Mucosa of rectum (tissue), 2 donors: ENCODE measurements at regions not wholly inside any gene's neighbourhood (a gene's known extent, or its start where the extent isn't known, plus 50 kb on each side); places are given as distances from the start of the nearest gene placed in this dataset.

Experiments
- H3K27ac ChIP-seq, 2 donors: one replicate each; pipeline ENCODE4 v1.7.0; 2013; ENCODE audit warnings: inconsistent platforms in 2 of 2, low read depth in 2 of 2, low read length in 2 of 2
- H3K27me3 ChIP-seq, 2 donors: one replicate each; pipeline ENCODE4 v1.7.0; 2013; ENCODE audit warnings: low read length in 2 of 2; ENCODE audit not compliant: control insufficient read depth in 2 of 2, insufficient read depth in 2 of 2
- H3K36me3 ChIP-seq, 2 donors: one replicate each; pipeline ENCODE4 v1.7.0; 2013; ENCODE audit warnings: low read length in 2 of 2; ENCODE audit not compliant: control insufficient read depth in 2 of 2, insufficient read depth in 2 of 2
- H3K4me1 ChIP-seq, 2 donors: one replicate each; pipeline ENCODE4 v1.7.0; 2013; ENCODE audit warnings: low read length in 2 of 2, mild to moderate bottlenecking in 1 of 2; ENCODE audit not compliant: control insufficient read depth in 2 of 2, insufficient read depth in 2 of 2
- H3K4me3 ChIP-seq, 2 donors: one replicate each; pipeline ENCODE4 v1.7.0; 2013; ENCODE audit warnings: low read length in 2 of 2
- H3K9ac ChIP-seq, 2 donors: one replicate each; pipeline ENCODE4 v1.7.0; 2013; ENCODE audit warnings: low read length in 2 of 2, low read depth in 1 of 2, mild to moderate bottlenecking in 1 of 2
- H3K9me3 ChIP-seq, 2 donors: one replicate each; pipeline ENCODE4 v1.7.0; 2013; ENCODE audit warnings: low read length in 2 of 2; ENCODE audit not compliant: control insufficient read depth in 2 of 2
- donor health status: healthy.
- donor health status: Normal muscosa, but diverticular disease.

DNA sequence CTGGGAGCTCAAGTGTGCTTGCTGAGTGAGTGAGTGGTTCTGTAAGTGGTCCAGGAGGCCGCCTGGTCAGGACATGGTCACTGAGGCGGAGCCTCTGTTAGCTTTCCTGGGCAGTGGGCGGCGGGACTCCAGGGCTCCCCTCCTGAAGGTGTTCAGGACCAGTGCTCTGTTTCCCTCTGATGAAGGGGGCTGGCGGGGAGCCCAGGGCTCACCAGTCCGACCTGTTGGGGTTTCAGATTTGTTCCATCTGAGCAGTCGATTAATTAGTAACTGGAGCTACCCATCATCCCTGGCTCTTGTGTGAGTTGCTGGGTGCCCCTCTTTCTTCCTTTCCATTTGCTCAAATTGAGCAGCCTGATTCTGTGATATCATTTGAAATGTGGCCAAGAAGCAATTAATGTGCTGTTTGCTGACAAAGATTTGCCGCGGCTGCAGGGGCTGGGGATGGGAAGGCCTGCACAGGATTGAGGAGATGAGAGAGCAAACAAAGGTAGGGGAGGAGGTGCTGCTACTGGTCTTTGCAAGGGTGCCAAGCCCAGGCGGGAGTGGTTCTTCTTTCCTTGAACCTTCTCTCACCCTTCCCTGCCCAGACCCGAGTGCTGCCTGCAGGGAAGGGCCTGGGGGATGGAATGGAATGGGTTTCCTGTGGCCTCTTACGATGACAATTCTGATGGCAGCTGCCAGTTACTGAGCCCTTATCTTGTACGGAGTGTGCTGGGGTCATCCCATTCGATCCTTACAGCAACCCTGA lies 92.8 kb upstream of the PITX1 start:
- Histone ChIP-seq H3K36me3 (no peaks in the 10 kb centered on the region), H3K4me3 (no peak overlapping the region)

GRCh38 chr5:135124724-135125123 lies 90.7 kb upstream of the PITX1 start:
- Histone ChIP-seq H3K27me3 (peaks cover 0 to 2% of the 10 kb centered on the region in 2 donors), H3K4me3 (no peak overlapping the region), H3K27ac (no peak overlapping the region), H3K9me3 (no peaks in the 10 kb centered on the region), H3K4me1 (peaks cover 24 to 31% of the 10 kb centered on the region in 2 donors), H3K36me3 (no peaks in the 10 kb centered on the region), H3K9ac (no peak overlapping the region)

More for the DNA sequence above, 92.8 kb upstream of the PITX1 start:
- H3K27ac ChIP-seq: peak overlapping the region; percentile 65 to 69
- H3K9me3 ChIP-seq: no peaks in the 10 kb centered on the region
- peaks cover 24 to 35% of the 10 kb centered on the region in 2 donors for H3K4me1 ChIP-seq
- H3K27me3 ChIP-seq: peaks cover 0 to 2% of the 10 kb centered on the region in 2 donors
- no peak overlapping the region for H3K9ac ChIP-seq

DNA sequence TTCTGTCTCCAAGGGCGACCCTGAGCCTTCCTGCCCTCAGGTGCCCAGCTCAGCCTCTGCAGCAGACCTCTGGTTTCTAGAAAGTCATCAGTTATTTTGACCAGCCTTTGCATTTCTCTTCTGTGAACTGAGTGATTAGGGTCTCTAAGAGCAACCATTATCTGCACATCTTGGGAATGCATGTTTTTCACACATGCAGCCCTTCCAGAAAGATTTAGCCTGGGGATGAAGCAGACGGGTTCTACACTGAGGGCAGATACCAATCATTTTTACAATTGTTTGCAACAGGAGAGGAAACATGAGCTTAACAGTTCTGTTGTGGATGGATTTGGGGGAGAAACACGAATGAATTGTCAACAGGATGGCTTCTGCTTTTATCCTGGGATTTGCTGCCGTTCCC lies 90.1 kb upstream of the PITX1 start:
- Histone ChIP-seq H3K4me3 (no peak overlapping the region), H3K4me1 (peaks cover 22 to 25% of the 10 kb centered on the region in 2 donors), H3K9ac (no peak overlapping the region), H3K9me3 (no peaks in the 10 kb centered on the region), H3K36me3 (no peaks in the 10 kb centered on the region), H3K27me3 (peaks cover 0 to 2% of the 10 kb centered on the region in 2 donors), H3K27ac (no peak overlapping the region)

- peaks cover 12 to 14% of the 10 kb centered on the region in 2 donors for H3K4me1 ChIP-seq
- no peak overlapping the region for H3K9ac ChIP-seq
Measured at GRCh38 chr5:135122797-135123196, 88.8 kb upstream of the PITX1 start.

DNA sequence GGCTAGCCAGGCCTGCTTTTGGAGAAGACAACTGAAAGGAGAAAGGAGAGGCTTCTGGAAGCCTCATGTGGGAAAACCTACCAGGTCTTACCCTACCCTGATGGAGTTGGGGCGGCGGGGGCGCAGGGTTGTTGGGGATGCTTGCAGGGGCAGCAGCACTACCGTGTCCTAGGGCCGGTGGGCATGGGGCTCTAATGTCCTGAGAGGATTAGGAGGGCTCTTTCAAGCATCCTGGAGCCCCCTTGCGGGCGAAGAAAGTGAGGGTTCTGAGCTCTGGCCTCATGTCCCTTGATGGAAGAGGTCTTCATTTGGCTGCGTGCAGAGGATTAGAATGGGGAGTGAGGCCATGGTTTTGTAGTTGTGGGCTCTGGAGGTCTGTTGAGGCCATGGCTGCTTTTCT lies 86.9 kb upstream of the PITX1 start:
- H3K27ac ChIP-seq: no peak overlapping the region

More at GRCh38 chr5:135122797-135123196, 88.8 kb upstream of the PITX1 start:
- Histone ChIP-seq H3K9me3 (no peaks in the 10 kb centered on the region), H3K4me3 (no peak overlapping the region), H3K36me3 (no peaks in the 10 kb centered on the region), H3K27ac (no peak overlapping the region), H3K27me3 (no peaks in the 10 kb centered on the region)

DNA sequence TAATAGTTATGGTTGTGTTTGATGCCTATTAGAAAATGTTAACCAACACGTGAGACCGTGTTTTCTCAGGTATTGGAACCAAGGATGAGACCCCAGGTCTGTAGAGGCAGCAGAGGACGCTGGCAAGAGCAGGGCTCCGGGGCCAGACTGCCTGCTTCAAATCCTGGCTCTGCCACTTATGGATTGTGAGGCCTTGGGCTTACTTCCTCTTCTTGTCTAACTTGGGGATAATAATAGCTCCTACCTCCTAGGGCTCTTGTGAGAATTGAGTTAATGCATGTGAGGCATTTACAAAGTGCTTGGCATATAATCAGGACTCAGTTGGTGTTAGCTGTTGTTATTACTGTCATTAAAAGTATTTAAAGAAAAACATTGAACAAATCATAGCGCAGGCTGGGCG lies 85.5 kb upstream of the PITX1 start:
- Histone ChIP-seq H3K9me3 (no peaks in the 10 kb centered on the region), H3K9ac (no peak overlapping the region), H3K4me3 (no peak overlapping the region), H3K27me3 (no peaks in the 10 kb centered on the region), H3K36me3 (no peaks in the 10 kb centered on the region), H3K27ac (no peak overlapping the region), H3K4me1 (peaks cover 0 to 6% of the 10 kb centered on the region in 2 donors)

More for the DNA sequence above, 86.9 kb upstream of the PITX1 start:
- Histone ChIP-seq H3K9me3 (no peaks in the 10 kb centered on the region), H3K4me1 (peaks cover 0 to 1% of the 10 kb centered on the region in 2 donors), H3K36me3 (no peaks in the 10 kb centered on the region), H3K27me3 (no peaks in the 10 kb centered on the region), H3K9ac (no peak overlapping the region), H3K4me3 (no peak overlapping the region)

GRCh38 chr5:135117590-135117989 lies 83.6 kb upstream of the PITX1 start:
- H3K4me3 ChIP-seq: no peak overlapping the region
- peaks cover 0 to 6% of the 10 kb centered on the region in 2 donors for H3K4me1 ChIP-seq
- H3K27me3 ChIP-seq: no peaks in the 10 kb centered on the region
- no peaks in the 10 kb centered on the region for H3K36me3 ChIP-seq
- peak overlapping the region in 1 of 2 donors; percentile 38 for H3K27ac ChIP-seq
- H3K9ac ChIP-seq: no peak overlapping the region
- H3K9me3 ChIP-seq: no peaks in the 10 kb centered on the region

DNA sequence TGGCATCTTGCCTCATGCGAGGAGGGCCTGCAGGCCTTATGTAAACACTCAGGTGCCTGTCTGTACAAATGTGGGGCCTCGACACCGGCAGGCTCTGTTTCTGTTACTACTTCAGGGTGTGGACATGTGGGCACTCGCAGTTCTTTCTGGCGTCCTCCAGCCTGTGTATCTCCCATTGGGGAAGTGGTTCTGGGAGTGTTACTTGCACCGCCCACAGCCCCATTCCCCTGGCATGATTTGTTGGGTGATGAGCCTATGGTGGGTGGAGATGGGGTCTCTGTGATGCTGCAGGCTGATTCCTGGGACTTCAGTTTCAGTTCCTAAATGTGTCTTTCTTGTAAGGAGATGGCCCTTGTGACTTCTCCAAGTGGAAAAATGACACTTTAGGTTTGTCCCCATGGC lies 82.1 kb upstream of the PITX1 start:
- peaks cover 0 to 15% of the 10 kb centered on the region in 2 donors for H3K4me1 ChIP-seq
- peak overlapping the region; percentile 23 to 37 for H3K27ac ChIP-seq
- no peak overlapping the region for H3K4me3 ChIP-seq
- no peaks in the 10 kb centered on the region for H3K36me3 ChIP-seq
- H3K9me3 ChIP-seq: no peaks in the 10 kb centered on the region
- H3K9ac ChIP-seq: no peak overlapping the region
- no peaks in the 10 kb centered on the region for H3K27me3 ChIP-seq

- Histone ChIP-seq H3K9me3 (no peaks in the 10 kb centered on the region), H3K36me3 (no peaks in the 10 kb centered on the region), H3K27ac (peak overlapping the region; percentile 23 to 37)
Measured at GRCh38 chr5:135115591-135115990, 81.6 kb upstream of the PITX1 start.

GRCh38 chr5:135114759-135115158 lies 80.7 kb upstream of the PITX1 start:
- Histone ChIP-seq H3K9me3 (no peaks in the 10 kb centered on the region), H3K27ac (no peak overlapping the region), H3K4me1 (peaks cover 0 to 15% of the 10 kb centered on the region in 2 donors), H3K36me3 (no peaks in the 10 kb centered on the region), H3K27me3 (no peaks in the 10 kb centered on the region), H3K4me3 (no peak overlapping the region), H3K9ac (no peak overlapping the region)

More at GRCh38 chr5:135115591-135115990, 81.6 kb upstream of the PITX1 start:
- H3K27me3 ChIP-seq: no peaks in the 10 kb centered on the region
- peaks cover 0 to 15% of the 10 kb centered on the region in 2 donors for H3K4me1 ChIP-seq
- no peak overlapping the region for H3K4me3 ChIP-seq
- H3K9ac ChIP-seq: no peak overlapping the region
